Progenitor cell of endocrine pancreas (in vitro differentiated cells): ENCODE measurements at regions not wholly inside any gene's neighbourhood (a gene's known extent, or its start where the extent isn't known, plus 50 kb on each side); places are given as distances from the start of the nearest gene placed in this dataset.

Experiments used
- DNase-seq: peaks from one replicate; pipeline ENCODE4 v3.0.0; 2021; ENCODE audit warnings: low spot score; ENCODE audit not compliant: unreplicated experiment
- H3K27ac Mint-ChIP-seq: 2 replicates; pipeline ENCODE4 v1.8.0; 2021; ENCODE audit warnings: mild to moderate bottlenecking, moderate library complexity, mixed read lengths
- H3K27me3 Mint-ChIP-seq: 2 replicates; pipeline ENCODE4 v1.8.0; 2021; ENCODE audit warnings: mixed read lengths
- H3K36me3 Mint-ChIP-seq: 2 replicates; pipeline ENCODE4 v1.8.0; 2022; ENCODE audit warnings: mixed read lengths; ENCODE audit not compliant: insufficient read depth
- H3K4me1 Mint-ChIP-seq: 2 replicates; pipeline ENCODE4 v1.8.0; 2021; ENCODE audit warnings: low read depth, mixed read lengths
- H3K4me3 Mint-ChIP-seq: 2 replicates; pipeline ENCODE4 v1.8.0; 2021; ENCODE audit warnings: low read depth, mild to moderate bottlenecking, moderate library complexity, mixed read lengths
- H3K9me3 Mint-ChIP-seq: 2 replicates; pipeline ENCODE4 v1.8.0; 2021; ENCODE audit warnings: low read depth, mixed read lengths
- CTCF ChIP-seq: fragments of 200-600 bp; sonication (generic); IDR thresholded peaks from one replicate; pipeline ENCODE4 v1.5.0; 2021; ENCODE audit warnings: antibody characterized with exemption, mild to moderate bottlenecking; ENCODE audit not compliant: unreplicated experiment

GRCh38 chr22:49507607-49508292 is 319.9 kb downstream of the BRD1 start:
- H3K4me1 Mint-ChIP-seq: no peaks in the 10 kb centered on the region

GRCh38 chr22:49506010-49506400 is 321.7 kb downstream of the BRD1 start:
- Mint-ChIP-seq H3K36me3 (no peaks in the 10 kb centered on the region), H3K27ac (no peak overlapping the region), H3K4me3 (no peak overlapping the region), H3K27me3 (peaks cover 2% of the 10 kb centered on the region), H3K4me1 (no peaks in the 10 kb centered on the region), H3K9me3 (peaks cover 4% of the 10 kb centered on the region)
- no peak for DNase-seq
- no peak for TF ChIP-seq CTCF

More at GRCh38 chr22:49507607-49508292, 319.9 kb downstream of the BRD1 start:
- no peak overlapping the region for H3K4me3 Mint-ChIP-seq
- H3K27ac Mint-ChIP-seq: no peak overlapping the region
- TF ChIP-seq CTCF: no peak
- peaks cover 7% of the 10 kb centered on the region for H3K9me3 Mint-ChIP-seq
- no peak for DNase-seq
- H3K27me3 Mint-ChIP-seq: peaks cover 3% of the 10 kb centered on the region
- no peaks in the 10 kb centered on the region for H3K36me3 Mint-ChIP-seq

GRCh38 chr22:49505337-49506009 is 322.2 kb downstream of the BRD1 start:
- no peaks in the 10 kb centered on the region for H3K9me3 Mint-ChIP-seq
- H3K36me3 Mint-ChIP-seq: no peaks in the 10 kb centered on the region
- no peak for TF ChIP-seq CTCF
- H3K27ac Mint-ChIP-seq: no peak overlapping the region
- H3K27me3 Mint-ChIP-seq: peaks cover 2% of the 10 kb centered on the region
- no peak for DNase-seq
- H3K4me3 Mint-ChIP-seq: no peak overlapping the region
- H3K4me1 Mint-ChIP-seq: no peaks in the 10 kb centered on the region

GRCh38 chr22:49503896-49504521 is 323.7 kb downstream of the BRD1 start:
- no peaks in the 10 kb centered on the region for H3K36me3 Mint-ChIP-seq
- H3K9me3 Mint-ChIP-seq: no peaks in the 10 kb centered on the region
- peaks cover 2% of the 10 kb centered on the region for H3K27me3 Mint-ChIP-seq
- no peak overlapping the region for H3K27ac Mint-ChIP-seq
- TF ChIP-seq CTCF: no peak
- no peaks in the 10 kb centered on the region for H3K4me1 Mint-ChIP-seq
- DNase-seq: no peak
- no peak overlapping the region for H3K4me3 Mint-ChIP-seq

GRCh38 chr22:49503321-49503720 is 324.4 kb downstream of the BRD1 start:
- Mint-ChIP-seq H3K27me3 (peaks cover 4% of the 10 kb centered on the region), H3K36me3 (no peaks in the 10 kb centered on the region), H3K9me3 (no peaks in the 10 kb centered on the region), H3K4me1 (no peaks in the 10 kb centered on the region), H3K4me3 (no peak overlapping the region), H3K27ac (no peak overlapping the region)
- TF ChIP-seq CTCF: no peak
- no peak for DNase-seq
